OCI-LY7 (cell line): ENCODE measurements at regions not wholly inside any gene's neighbourhood (a gene's known extent, or its start where the extent isn't known, plus 50 kb on each side); places are given as distances from the start of the nearest gene placed in this dataset.

Experiments used
- BruUV-seq: library from RNA; stranded (reverse); fragments of 400-500 nt; replicated peaks from 2 replicates; lab custom pipeline; 2021; lab: Mats Ljungman, UMichigan
- CTCF ChIA-PET: fragments of 300-600 bp; sonication (Branson Sonifier 250); formaldehyde crosslinking; loops from one replicate; lab custom pipeline; 2022; ENCODE audit warnings: antibody characterized with exemption; ENCODE audit not compliant: unreplicated experiment; lab: Charles Lee
- POLR2A ChIA-PET: fragments of 300-600 bp; sonication (Branson Sonifier 250); formaldehyde crosslinking; loops from one replicate; lab custom pipeline; 2022; ENCODE audit warnings: antibody characterized with exemption; lab: Charles Lee
- DNase-seq: peaks from one replicate; pipeline ENCODE4 v3.0.0-alpha.2; 2015; ENCODE audit warnings: low spot score
- H2AFZ ChIP-seq: fragments of 200-600 bp; sonication (generic), shearing (Covaris generic); 2 replicates; pipeline ENCODE4 v1.6.1; 2014; ENCODE audit warnings: mild to moderate bottlenecking, antibody characterized with exemption, low read length, moderate library complexity
- H3K27ac ChIP-seq: fragments of 200-600 bp; sonication (generic); 2 replicates; pipeline ENCODE4 v1.5.1; 2014; ENCODE audit warnings: mixed run types, low read depth, mild to moderate bottlenecking, moderate library complexity, low read length, inconsistent platforms; ENCODE audit not compliant: poor library complexity, severe bottlenecking
- H3K36me3 ChIP-seq: fragments of 200-600 bp; sonication (generic); 2 replicates; pipeline ENCODE4 v1.6.1; 2014; ENCODE audit warnings: mild to moderate bottlenecking, antibody characterized with exemption, low read length, moderate library complexity, mixed read lengths; ENCODE audit not compliant: insufficient read depth
- H3K4me1 ChIP-seq: fragments of 200-600 bp; sonication (generic); 2 replicates; pipeline ENCODE4 v1.5.1; 2014; ENCODE audit warnings: mild to moderate bottlenecking, low read length; ENCODE audit not compliant: insufficient read depth, poor library complexity, severe bottlenecking
- H3K4me2 ChIP-seq: fragments of 200-600 bp; sonication (generic); 2 replicates; pipeline ENCODE4 v1.6.1; 2014; ENCODE audit warnings: mild to moderate bottlenecking, low read length
- H3K4me3 ChIP-seq: fragments of 200-600 bp; sonication (generic); 2 replicates; pipeline ENCODE4 v1.5.1; 2014; ENCODE audit warnings: mild to moderate bottlenecking, low read depth, low read length; ENCODE audit not compliant: poor library complexity, severe bottlenecking
- H3K79me2 ChIP-seq: fragments of 200-600 bp; sonication (generic); 2 replicates; pipeline ENCODE4 v1.6.1; 2016; ENCODE audit warnings: low read depth, mild to moderate bottlenecking, low read length, moderate library complexity, mixed read lengths; ENCODE audit not compliant: insufficient read depth
- H3K9me2 ChIP-seq: fragments of 200-600 bp; sonication (generic); 2 replicates; pipeline ENCODE4 v1.6.1; 2016; ENCODE audit warnings: mild to moderate bottlenecking, low read length, mixed read lengths; ENCODE audit not compliant: insufficient read depth
- H3K9me3 ChIP-seq: fragments of 200-600 bp; sonication (generic); 2 replicates; pipeline ENCODE4 v1.6.1; 2014; ENCODE audit warnings: mild to moderate bottlenecking, mixed run types, low read length, mixed read lengths
- H4K20me1 ChIP-seq: fragments of 200-600 bp; sonication (generic); 2 replicates; pipeline ENCODE4 v1.6.1; 2014; ENCODE audit warnings: mild to moderate bottlenecking, antibody characterized with exemption, low read length, moderate library complexity, mixed read lengths; ENCODE audit not compliant: insufficient read depth
- EZH2phosphoT487 ChIP-seq: fragments of 200-600 bp; sonication (generic); IDR thresholded peaks from 2 replicates; pipeline ENCODE4 v1.6.1; 2018; ENCODE audit warnings: low read depth, borderline replicate concordance, mild to moderate bottlenecking, mixed run types, antibody characterized with exemption, low read length, moderate library complexity, mixed read lengths
- intact Hi-C: fragments of 100-400 bp; cut with micrococcal nuclease; formaldehyde crosslinking; loops from one replicate; pipeline ENCODE4 v1.10.0; 2022; ENCODE audit not compliant: unreplicated experiment
- TF ChIP-seq, protein P1 (sequence below): fragments of 200-600 bp; sonication (generic); conservative IDR thresholded peaks from 2 replicates; pipeline ENCODE4 v1.5.1; 2014; ENCODE audit warnings: mild to moderate bottlenecking, antibody characterized with exemption, low read length, moderate library complexity, mixed read lengths

DNA sequence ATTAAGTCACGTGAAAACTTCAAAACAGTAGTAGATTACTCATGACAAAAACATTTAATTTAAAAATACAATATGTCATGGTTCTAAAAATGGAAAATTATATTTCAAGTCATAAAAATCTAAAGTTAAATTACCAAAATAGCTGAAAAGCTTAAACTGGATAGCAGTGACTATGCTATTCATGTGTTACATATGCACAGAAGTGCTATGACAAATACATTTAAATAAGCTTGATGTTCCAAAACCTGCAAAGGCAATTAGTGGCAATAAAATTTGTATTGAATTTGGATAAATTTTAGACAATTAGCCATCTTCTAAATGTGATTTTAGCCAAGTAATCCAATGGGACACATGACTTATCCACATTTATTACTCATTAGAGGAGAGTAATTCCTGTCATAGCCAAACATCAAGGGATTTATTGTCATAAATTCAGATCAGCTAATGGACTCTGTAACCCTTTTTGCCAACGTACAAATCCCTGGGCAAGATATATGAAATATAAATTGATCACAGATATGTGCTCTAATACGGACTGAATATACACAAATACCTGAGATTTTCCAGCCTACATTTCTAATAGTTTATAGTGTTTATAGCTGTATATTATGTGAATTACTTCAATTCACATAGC lies 419.4 kb downstream of the ISL1 start:
- CTCF ChIA-PET: no interaction called here

DNA sequence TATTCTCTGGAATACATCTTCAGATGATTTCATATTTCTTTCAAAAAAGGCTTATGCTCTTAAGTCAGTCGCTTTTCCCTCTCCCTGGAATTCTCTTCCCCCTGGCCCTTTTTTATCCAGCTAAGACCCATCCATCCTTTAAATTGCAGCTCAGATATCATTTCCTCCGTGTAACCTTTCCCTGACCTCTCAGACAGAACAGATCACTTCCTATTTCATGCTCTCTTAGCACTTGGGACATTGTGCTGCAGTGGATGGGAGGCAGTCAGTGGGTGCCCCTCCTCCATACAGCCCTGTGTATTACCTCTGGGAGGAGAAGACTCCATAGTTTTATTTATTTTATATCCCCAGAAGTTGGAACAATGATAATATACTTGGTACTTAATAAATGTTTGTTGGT lies 423.4 kb downstream of the ISL1 start:
- BruUV-seq: no TSS peak
- Histone ChIP-seq H3K4me1 (no peaks in the 10 kb centered on the region), H3K27ac (no peak overlapping the region), H3K9me2 (no peaks in the 10 kb centered on the region), H2AFZ (no peak overlapping the region), H3K79me2 (no peaks in the 10 kb centered on the region), H3K4me3 (no peak overlapping the region), H4K20me1 (no peaks in the 10 kb centered on the region), H3K9me3 (no peaks in the 10 kb centered on the region), H3K36me3 (no peaks in the 10 kb centered on the region), H3K4me2 (no peak overlapping the region)
- CTCF ChIA-PET: no interaction called here
- POLR2A ChIA-PET: interaction anchor here (0.7 kb wide), 1 partner anchor 868 kb away, joined by 3 read pairs; no protein-coding TSS in a partner anchor
- intact Hi-C loops: no loop called here
- TF ChIP-seq, protein P1, sequence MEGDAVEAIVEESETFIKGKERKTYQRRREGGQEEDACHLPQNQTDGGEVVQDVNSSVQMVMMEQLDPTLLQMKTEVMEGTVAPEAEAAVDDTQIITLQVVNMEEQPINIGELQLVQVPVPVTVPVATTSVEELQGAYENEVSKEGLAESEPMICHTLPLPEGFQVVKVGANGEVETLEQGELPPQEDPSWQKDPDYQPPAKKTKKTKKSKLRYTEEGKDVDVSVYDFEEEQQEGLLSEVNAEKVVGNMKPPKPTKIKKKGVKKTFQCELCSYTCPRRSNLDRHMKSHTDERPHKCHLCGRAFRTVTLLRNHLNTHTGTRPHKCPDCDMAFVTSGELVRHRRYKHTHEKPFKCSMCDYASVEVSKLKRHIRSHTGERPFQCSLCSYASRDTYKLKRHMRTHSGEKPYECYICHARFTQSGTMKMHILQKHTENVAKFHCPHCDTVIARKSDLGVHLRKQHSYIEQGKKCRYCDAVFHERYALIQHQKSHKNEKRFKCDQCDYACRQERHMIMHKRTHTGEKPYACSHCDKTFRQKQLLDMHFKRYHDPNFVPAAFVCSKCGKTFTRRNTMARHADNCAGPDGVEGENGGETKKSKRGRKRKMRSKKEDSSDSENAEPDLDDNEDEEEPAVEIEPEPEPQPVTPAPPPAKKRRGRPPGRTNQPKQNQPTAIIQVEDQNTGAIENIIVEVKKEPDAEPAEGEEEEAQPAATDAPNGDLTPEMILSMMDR: no peak
- no peak for TF ChIP-seq EZH2phosphoT487
- no peak for DNase-seq

More for the DNA sequence above, 419.4 kb downstream of the ISL1 start:
- no peak overlapping the region for H3K4me3 ChIP-seq
- no peak overlapping the region for H2AFZ ChIP-seq
- H3K9me3 ChIP-seq: no peaks in the 10 kb centered on the region
- BruUV-seq: no TSS peak
- no peak for DNase-seq
- H4K20me1 ChIP-seq: no peaks in the 10 kb centered on the region
- H3K4me2 ChIP-seq: no peak overlapping the region
- intact Hi-C loops: no loop called here
- TF ChIP-seq, protein P1: no peak
- no peak for TF ChIP-seq EZH2phosphoT487
- H3K4me1 ChIP-seq: no peaks in the 10 kb centered on the region
- H3K27ac ChIP-seq: no peak overlapping the region
- no peaks in the 10 kb centered on the region for H3K36me3 ChIP-seq
- POLR2A ChIA-PET: no interaction called here
- no peaks in the 10 kb centered on the region for H3K79me2 ChIP-seq
- no peaks in the 10 kb centered on the region for H3K9me2 ChIP-seq

DNA sequence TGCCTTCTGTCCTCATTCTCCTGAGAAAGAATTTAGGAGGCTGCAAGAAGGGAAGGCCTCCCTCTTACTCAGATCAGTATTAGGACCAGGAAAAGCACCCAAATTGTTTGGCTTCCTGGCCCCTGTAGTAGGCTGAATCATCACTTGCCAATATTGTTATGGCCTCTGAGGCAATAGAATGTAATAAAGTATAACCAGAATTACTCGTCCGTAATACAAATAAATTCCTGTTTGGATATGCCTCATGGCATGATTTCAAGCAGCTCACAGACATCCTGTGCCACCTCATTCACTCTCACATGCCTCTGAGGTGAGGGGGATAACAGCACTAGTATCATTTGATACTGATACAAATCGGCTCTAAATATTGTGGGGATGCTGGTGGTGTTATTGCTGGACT lies 427.3 kb downstream of the ISL1 start:
- BruUV-seq: no TSS peak
- Histone ChIP-seq H4K20me1 (no peaks in the 10 kb centered on the region), H2AFZ (no peak overlapping the region), H3K27ac (no peak overlapping the region), H3K4me1 (no peaks in the 10 kb centered on the region), H3K4me2 (no peak overlapping the region), H3K36me3 (no peaks in the 10 kb centered on the region), H3K4me3 (no peak overlapping the region), H3K79me2 (no peaks in the 10 kb centered on the region), H3K9me2 (no peaks in the 10 kb centered on the region), H3K9me3 (no peaks in the 10 kb centered on the region)
- ChIA-PET POLR2A (no interaction called here), CTCF (no interaction called here)
- TF ChIP-seq, protein P1: no peak
- TF ChIP-seq EZH2phosphoT487: no peak
- no peak for DNase-seq
- intact Hi-C loops: no loop called here
